HG03565 (cell line): ENCODE measurements at regions not wholly inside any gene's neighbourhood (a gene's known extent, or its start where the extent isn't known, plus 50 kb on each side); places are given as distances from the start of the nearest gene placed in this dataset.
A peak's percentile ranks its signal among the peaks of the same experiment; 100 is the strongest.
"Not testable (repeated sequence)": the region's sequence is repeated elsewhere in the genome, so short reads cannot be mapped to it uniquely, and the experiment has no call there.

Experiments
- ATAC-seq: cut with Tn5 transposase; IDR thresholded peaks from one replicate; pipeline ENCODE4 v1.9.1; 2021; ENCODE audit warnings: mild to moderate bottlenecking, moderate library complexity; ENCODE audit not compliant: unreplicated experiment

DNA sequence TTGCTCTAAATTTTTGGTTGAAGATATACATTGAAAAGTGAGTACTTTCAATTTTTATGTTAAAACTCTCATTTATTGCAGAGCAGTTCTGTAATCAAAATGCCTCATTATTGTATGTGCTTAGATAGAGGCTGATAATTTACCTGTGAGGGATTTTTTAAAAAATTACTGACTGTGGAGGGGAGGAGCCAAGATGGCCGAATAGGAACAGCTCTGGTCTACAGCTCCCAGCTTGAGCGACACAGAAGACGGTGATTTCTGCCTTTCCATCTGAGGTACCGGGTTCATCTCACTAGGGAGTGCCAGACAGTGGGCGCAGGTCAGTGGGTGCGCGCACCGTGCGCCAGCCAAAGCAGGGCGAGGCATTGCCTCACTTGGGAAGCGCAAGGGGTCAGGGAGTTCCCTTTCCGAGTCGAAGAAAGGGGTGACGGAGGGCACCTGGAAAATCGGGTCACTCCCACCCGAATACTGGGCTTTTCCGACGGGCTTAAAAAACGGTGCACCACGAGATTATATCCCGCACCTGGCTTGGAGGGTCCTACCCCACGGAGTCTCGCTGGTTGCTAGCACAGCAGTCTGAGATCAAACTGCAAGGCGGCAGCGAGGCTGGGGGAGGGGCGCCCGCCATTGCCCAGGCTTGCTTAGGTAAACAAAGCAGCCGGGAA lies 89.4 kb downstream of the DDX11 start:
- ATAC-seq = not testable (repeated sequence)

DNA sequence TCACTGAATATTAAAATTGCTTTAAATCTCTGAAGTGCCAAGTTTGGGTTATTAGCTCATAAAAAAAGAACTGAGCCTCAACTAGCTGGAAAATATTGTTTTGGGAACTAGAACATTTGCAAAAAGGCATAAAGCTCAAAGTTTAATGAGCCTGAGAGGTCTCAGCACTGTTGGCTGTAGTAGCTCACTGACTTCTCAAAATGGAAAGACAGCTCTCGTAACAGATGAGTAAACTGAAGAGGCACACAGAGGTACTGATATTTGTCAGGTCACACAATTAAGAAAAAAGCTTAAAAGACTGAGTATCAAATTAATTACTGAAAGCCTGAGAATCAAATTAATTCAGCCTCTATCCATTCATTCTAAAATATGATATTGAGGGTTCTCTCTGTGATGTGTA lies 100.6 kb downstream of the DDX11 start:
- ATAC-seq = not testable (repeated sequence)

DNA sequence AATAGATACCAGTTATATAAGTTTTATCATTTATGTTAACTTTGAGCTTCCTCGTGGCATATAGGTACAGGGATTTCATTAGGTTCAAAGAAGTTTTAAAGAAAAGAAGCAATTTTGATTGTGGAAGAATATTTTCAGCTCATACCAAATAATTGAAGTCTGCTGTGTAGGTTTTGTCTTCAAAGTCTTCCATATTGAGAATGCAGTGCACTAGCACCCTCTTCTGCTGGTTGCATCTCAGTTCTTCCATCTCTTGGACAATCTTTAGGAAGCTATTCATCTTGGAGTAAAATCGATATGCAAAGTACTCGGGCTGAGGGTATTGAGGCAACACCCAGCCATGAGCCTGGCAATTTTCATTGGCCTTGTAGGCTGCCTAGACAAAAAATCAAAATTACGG lies 103.9 kb downstream of the DDX11 start:
- ATAC-seq = not testable (repeated sequence)

DNA sequence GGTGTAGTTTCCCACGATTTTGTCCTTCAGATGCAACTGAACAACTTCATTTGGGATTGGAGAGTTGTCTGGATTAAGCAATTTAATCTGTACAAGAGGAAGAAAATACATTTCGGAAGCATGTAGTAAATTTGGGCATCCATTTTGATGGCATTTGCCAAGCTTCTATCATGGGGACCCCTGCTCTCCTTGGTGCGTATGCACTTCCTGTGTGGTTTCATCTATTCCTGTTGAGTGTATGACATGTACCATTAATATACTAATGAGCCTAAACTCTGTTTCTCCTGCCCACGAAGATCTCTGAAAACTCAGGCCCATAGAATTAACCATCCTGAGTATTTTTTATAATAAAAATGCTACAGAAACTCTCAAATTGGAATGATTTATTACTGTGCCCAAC lies 105.2 kb downstream of the DDX11 start:
- not testable (repeated sequence) for ATAC-seq

DNA sequence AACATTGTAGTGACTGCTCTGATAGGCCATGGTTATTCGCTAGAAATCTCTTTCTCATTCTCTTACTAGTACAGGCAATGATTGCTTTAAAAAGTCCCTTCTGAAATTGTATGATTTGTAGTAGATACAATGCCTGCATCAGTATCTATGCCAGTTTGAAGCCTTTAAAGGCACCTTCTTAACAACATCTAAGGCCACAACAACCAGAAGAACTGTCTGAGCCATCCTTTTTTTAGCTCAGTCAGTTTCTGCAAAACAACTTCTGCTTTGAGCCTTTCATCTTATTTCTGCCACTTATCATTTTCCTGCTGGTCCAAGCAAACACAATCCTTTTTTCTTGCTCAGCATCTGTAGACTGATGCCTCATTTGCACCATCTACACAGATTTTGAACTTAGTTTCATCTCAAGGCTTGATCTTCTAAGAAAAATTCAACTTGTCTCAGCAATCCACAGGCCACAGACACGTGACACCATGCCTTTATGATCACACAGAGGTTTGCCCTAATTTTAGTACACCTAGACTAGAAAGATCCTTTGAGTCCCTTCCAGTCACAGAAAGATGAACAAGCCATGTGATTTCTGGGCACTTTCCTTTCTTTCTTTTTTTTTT lies 106.1 kb downstream of the DDX11 start:
- not testable (repeated sequence) for ATAC-seq

DNA sequence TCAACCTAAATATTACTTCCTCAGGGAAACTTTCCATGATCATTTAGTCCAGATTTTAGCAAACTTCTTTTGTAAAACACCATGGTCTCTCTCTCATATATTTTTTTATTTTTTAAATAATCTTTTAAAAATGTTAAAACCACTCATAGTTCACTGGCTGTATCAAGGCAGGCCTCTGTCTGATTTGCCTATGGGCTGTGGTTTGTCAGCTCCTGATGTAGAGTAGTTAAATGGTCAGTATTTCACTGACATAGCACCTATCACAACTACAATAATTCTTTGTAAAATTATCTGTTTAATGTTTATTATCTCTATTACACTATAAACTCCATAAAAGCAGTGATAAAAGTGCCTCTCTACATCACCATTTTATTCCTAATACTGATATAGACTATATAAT lies 108.9 kb downstream of the DDX11 start:
- ATAC-seq = not testable (repeated sequence)

DNA sequence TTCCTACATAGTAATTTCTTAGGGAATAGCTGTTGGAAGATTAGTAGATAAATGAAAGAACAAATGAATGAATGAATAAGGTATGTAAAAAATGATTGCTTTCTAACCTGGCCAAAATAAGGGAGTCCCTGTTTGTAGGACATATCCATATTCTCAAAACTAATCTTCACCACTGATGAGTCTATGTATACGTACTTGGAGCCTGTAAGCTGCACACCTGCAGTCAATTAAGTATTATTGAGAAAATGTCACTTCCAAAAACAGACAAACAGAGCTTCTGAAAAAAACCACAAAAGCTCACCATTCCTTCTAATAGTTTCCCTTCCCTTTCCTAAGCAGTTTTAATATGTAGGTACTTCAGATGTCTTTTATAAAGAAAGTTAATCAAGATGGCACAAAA lies 109.4 kb downstream of the DDX11 start:
- not testable (repeated sequence) for ATAC-seq

DNA sequence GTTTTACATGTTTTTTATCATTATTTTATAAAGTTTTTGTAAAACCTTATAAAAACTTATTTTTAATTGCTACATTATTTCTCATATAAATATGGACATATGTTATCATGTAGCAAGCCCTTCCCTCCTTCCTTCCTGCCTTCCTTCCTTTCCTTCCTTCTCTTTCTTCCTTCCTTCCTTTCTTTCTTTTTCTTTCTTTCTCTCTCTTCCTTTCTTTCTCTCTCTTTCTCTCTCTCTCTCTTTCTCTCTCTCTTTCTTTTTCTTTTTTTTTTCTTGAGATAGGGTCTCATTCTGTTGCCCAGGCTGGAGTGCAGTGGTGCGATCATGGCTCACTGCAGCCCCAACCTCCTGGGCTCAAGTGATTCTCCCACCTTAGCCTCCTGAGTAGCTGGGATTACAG lies 110.2 kb downstream of the DDX11 start:
- not testable (repeated sequence) for ATAC-seq

DNA sequence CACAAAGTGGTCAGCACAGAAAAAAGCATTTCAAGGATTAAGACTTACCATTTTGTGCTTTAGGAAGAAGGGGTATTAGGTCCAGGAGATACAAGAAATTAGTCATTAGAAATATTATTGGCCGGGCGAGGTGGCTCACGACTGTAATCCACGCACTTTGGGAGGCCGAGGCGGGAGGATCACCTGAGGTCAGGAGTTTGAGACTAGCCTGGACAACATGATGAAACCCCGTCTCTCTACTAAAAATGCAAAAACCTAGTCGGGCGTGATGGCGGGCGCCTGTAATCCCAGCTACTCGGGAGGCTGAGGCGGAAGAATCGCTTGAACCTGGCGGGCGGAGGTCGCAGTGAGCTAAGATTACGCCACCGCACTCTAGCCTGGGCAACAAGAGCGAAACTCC lies 111.0 kb downstream of the DDX11 start:
- not testable (repeated sequence) for ATAC-seq

DNA sequence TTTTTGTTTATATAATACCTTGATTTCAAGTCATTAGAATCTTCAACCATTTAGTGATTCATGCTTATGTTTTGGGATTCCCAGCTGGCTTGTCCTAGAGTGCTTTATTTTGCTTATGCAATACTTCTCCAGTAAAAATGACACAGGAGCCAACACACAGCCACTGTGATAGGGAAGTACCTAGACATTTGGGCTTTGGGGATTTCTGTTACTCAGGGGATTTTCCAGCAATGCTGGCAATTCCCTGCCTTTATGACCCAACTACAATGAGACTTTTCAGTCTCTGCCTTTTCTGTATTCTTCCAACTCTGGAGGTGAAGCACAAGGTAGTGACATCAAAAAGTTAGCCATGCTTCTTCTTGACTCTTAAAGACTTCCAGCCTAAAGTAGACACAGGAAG lies 119.0 kb downstream of the DDX11 start:
- ATAC-seq = not testable (repeated sequence)

DNA sequence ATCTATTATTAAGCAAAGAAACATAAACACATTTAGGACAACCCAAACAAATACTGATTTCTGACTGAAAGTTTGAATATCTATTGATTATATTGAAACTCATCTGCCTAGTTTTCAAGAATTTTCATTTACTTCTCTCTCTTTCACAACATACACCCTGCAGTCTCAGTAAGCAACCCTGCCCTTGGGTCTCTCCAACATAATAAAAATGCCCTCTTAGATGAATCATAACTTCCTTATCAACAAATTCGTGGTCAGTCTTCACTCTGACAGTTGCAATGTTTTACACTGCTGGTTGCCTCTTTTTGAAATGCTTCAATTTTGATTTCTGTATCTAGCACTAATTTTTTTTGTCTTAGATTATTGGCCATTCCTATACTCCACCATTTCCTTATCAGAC lies 122.0 kb downstream of the DDX11 start:
- ATAC-seq = not testable (repeated sequence)

DNA sequence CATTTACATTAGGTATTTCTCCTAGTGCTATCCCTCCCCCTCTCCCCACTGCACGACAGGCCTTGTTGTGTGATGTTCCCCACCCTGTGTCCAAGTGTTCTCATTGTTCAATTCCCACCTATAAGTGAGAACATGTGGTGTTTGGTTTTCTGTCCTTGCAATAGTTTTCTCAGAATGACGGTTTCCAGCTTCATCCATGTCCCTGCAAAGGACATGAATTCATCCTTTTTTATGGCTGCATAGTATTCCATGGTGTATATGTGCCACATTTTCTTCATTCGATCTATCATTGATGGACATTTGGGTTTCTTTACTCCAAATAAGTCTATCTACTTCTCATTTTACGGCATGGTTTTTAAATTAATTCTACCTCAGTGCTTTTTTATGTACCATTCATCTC lies 125.8 kb downstream of the DDX11 start:
- not testable (repeated sequence) for ATAC-seq

DNA sequence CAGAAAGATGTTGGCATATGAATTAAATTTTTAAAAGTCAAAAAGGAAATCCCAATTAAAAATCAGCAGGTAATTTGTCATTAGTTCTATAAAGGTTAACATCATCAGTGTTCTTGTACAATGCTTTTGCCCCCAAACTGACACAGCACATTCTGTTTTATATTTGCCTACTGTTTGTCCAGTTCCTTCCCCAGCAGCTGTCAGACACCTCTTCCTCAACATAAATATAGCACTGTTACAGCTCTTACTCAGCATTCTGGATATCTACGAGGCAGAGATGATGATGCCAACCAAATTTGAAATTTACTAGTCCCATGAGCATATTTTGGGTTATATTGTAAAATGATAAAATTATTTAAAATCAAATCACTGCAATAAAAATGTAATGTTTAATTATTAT lies 124.6 kb downstream of the SINHCAF start:
- no peak for ATAC-seq

DNA sequence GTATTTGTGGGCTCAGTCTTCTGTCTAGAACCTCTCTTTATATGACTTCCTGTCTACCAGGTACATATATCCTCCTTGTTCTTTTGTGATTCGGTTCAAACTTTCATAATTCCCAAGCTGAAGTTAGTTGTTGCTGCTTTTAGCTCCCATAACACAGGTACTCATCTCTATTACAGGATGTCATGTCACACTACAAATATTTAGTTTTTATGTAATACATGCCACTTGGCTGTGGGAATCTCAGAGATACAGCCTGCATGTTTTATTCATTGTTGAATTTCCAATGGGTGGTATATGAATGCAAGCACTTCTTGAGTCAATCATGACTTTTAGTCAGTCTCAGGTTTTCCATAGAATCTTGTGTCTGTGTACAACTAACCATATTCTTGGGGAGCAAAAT lies 122.7 kb downstream of the SINHCAF start:
- no peak for ATAC-seq

DNA sequence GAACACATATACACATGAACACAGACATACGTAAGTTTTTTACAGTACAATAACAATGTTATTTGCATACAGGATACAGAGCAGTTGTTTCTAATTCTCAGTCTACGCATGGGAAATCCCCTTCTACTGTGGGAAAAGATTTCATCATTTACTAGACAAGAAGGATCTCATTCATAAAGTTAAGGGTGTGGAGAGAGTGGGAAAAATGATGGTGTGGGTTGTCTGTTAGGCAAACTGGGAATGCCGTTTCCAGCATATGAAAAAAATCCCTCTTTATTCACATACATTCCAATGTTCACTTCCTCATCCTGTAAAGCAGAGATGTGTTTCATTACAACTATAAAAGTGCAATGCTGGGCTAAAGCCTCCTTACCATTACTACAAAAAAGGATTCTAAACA lies 120.9 kb downstream of the SINHCAF start:
- peak; percentile 92 for ATAC-seq

DNA sequence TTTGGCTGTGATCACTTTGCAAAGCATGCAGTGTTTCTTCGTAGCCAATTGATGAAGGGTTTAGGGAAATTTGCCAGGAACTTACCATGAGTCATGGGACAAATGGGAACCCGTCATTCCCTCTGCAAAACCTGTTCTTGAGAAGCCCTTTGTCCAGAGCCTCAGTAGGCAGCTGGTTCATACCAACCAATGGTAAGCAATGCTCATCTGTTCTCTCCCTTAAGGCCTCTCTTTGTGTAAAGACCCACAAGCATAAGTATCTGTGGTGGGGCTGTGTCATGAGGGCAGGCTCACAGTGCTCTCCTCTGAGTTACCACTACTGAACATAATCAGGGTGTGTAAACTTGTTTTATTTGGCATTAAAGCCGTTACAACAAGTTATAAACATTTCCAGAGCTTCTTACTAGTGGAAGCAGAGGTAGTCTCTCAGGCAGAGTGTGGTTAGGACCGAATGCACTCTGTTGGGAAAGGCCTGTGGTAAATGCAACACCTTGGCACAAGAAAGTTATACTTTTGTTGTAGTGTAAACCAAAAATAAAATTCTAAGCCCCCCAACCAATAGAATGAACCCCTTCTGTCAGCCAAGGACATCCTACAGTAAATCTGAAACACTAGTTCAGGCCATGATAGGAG lies 119.8 kb downstream of the SINHCAF start:
- ATAC-seq = no peak

DNA sequence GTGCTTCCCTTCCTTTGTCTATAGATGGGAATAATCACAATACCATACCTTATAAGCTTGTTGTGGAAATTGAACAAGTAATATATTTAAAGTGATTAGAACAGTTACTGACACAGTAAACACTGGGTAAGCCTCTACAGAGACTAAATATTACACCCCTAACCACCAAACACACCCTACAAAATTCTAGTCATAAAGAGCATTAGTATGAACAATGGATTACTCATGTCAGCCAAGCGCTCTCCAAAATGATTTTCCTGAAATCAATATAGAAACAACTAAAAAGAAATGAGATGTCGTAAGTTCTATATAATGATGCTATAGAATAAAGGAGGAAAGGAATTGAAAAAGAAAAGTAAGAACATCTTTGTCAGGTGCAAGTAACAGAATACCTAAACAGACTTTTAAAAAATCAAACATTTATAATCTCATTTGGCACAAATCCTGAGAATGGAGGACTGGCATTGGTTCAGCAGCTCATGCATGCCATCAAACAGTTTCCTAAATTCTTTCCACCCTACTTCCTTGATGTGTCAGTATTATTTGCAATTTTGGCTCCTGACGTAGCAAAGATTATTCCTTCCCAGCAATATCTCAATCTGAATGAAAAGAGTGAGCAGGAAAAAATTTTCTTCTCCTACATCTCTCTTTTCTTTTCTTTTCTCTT lies 118.0 kb downstream of the SINHCAF start:
- ATAC-seq = no peak

DNA sequence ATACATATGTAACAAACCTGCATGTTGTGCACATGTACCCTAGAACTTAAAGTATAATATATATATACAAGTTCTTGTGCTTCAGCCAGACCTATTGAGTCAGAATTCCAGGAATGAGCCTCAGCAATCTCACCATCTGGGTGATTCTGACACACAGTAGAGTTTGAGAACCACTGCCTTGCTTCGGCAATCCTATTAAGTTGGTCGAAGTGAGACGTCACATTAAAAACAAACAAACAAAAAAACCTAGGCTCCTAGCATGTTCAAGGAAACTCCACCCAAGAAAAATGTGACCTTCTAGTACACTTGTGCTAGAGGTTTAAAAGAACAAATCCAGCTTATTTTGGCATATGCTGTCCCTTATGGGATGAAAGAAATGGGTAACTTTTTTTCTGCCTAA lies 115.8 kb downstream of the SINHCAF start:
- ATAC-seq = no peak

DNA sequence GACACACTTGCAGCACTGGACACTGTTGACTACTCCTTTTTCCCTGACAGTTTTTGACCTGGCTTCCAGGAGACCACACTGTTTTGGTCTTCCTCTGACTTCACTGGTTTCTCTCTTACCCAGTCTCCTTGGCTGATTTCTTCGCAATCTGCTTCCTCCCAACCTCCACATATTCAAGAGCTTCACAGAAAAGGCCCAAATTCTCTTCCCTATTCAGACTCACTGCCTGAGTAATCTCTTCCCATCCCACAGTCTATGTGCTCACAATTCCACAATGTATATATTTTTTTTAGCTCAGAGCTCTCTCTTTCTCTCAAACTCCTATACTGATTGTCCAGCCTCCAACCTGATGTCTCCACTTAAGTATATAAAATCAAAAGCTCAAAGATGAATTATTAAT lies 115.4 kb downstream of the SINHCAF start:
- no peak for ATAC-seq

DNA sequence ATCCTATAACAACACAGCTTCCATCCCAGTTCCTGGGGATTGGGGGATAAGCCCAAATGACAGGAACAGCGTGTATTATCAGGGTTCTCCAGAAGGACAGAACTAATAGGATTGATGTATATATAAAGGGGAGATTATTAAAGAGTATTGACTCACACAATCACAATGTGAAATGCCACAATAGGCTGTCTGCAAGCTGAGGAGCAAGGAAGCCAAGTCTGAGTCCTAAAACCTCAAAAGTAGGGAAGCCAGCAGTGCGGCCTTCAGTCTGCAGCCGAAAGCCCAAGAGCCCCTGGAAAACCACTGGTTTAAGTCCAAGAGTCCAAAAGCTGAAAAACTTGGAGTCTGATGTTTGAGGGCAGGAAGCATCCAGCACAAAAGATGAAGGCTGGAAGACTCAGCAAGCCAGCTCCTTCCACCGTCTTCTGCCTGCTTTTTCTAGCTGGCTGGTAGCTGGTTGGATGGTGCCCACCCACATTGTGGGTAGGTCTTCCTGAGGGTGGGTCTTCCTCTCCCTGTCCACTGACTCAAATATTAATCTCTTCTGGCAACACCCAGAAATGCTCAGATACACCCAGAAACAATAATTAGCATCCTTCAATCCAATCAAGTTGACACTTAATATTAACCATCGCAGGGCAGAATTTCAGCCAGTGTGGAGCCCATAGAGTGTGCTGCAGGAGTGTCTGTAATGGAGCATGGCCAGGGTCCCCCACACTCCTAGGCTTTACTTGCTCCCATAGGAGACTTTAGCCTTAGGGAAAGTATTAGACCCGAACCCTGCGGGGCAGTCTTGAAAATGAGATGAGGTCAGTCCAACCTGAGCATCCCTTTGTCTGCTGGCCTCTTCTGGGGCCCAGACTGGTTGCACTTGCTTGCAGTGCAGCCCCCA lies 111.1 kb downstream of the SINHCAF start:
- ATAC-seq = no peak
